T47D (cell line): ENCODE measurements at regions not wholly inside any gene's neighbourhood (a gene's known extent, or its start where the extent isn't known, plus 50 kb on each side); places are given as distances from the start of the nearest gene placed in this dataset.

Source experiments
- DNase-seq, 2 experiments: peaks; one replicate each; pipeline versions ENCODE4 v3.0.0 to v3.0.0-alpha.2; 2011 to 2012; ENCODE audit warnings: low read depth in 1 of 2, low spot score in 1 of 2
- JUND ChIP-seq: IDR thresholded peaks from 2 replicates; pipeline ENCODE4 v1.6.1; 2012; ENCODE audit warnings: low read depth
- in situ Hi-C: cut with HindIII; loops from 2 replicates; pipeline ENCODE4 v1.10.0; 2016; ENCODE audit warnings: low sequenced_read_pairs, low pct_unique_long_range_greater_than_20kb

DNA sequence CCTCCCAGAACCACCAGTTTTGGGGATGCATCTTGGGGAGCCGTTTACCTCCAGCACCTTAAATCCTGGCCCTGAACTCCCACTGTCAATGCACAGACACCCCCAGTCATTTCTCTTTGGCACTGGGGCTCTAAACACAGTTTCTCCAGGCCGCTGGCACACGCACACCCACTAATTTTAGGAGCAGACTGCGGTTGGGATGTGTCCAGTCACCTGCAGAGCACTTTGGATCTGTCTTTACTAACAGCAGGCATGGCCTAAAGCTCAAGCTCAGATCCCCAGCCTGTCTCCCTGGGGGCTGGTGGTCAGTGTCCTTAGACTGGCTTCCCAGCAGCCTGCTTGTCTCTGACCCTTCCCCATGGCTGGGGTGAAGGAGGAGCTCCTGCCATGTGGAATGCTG lies 49.9 kb downstream of the SYNE3 start:
- TF ChIP-seq JUND = no peak
- in situ Hi-C loops = no loop called here
- no peak for DNase-seq

DNA sequence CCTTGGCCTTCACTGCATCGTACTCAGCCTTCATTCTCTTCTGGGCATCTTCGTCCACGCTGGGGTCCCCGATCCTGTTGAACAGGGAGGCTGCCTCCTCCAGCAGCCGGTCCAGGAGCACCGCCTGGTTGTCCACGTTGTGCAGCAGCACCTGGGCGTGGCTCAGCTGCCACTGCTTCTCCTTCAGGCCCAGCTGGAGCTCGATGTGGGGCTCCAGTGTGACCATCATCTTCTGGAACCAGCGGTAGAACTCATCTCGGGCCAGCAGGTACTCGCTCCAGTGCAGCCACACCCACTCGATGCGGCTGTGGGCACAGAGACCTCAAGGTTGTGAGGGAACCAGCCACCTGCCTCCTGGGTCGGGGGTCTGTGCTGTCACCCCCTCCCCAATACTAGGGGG lies 50.5 kb downstream of the SYNE3 start:
- DNase-seq = no peak
- no peak for TF ChIP-seq JUND
- in situ Hi-C loops = no loop called here

DNA sequence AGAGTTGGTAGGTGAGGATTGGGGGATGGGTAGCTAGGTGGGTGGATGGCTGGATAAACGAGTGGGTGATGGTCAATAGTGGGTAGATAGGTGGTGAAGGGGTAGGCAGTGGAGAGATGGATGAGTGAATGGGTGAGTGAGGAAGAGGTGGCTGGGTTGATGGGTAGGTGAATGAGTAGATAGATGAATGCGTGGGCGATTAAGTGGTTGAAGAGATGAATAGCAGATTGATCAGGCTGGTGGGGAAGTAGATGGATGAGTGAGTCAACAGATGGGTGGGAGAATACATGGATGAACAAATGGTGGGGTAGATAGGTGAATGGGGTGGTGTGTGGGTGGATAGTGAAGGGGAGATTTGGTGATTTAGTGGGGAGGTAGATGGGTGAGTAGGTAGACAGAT lies 51.1 kb downstream of the SYNE3 start:
- in situ Hi-C loops = no loop called here

DNA sequence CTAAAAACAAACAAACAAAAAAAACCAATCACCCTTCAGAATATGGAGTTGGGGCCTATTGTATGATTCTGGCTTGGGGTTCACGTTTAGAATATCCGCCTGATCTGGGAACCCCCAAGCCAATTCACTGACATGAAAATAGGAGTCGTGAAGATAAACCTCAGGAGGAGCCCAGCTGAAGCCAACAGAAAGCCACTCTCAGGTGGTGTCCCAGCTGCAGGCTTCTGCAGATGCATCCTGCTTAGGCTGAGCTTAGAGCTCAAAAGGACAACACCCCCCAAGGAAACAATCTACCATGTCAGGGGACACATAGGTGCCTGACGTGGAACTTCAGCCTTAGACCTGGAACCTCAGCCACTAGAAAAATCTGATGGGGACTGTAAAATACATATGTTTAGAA lies 51.9 kb downstream of the SYNE3 start:
- no peak for DNase-seq
- TF ChIP-seq JUND = no peak
- in situ Hi-C loops = no loop called here

More for the DNA sequence above, 51.1 kb downstream of the SYNE3 start:
- DNase-seq = no peak
- no peak for TF ChIP-seq JUND

DNA sequence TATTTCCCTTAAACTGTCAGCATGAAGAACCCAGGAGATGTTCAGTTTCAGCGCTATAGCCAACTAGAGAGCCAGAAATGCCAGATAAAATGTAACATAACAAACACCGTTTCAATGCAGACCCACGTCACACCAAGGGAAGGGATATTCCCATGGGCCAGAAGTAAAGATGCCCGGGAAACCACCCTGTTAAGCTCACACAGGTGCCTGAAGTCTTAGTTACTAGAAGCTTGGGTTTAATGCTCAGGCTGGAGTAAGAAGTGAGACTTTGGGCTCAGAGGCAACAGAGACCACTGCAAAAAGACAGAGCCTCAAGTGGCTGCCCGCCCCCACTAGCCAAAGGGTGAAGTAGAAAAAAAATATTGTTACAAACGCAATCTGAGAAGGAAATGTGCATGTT lies 52.3 kb downstream of the SYNE3 start:
- TF ChIP-seq JUND = no peak
- in situ Hi-C loops = no loop called here

DNA sequence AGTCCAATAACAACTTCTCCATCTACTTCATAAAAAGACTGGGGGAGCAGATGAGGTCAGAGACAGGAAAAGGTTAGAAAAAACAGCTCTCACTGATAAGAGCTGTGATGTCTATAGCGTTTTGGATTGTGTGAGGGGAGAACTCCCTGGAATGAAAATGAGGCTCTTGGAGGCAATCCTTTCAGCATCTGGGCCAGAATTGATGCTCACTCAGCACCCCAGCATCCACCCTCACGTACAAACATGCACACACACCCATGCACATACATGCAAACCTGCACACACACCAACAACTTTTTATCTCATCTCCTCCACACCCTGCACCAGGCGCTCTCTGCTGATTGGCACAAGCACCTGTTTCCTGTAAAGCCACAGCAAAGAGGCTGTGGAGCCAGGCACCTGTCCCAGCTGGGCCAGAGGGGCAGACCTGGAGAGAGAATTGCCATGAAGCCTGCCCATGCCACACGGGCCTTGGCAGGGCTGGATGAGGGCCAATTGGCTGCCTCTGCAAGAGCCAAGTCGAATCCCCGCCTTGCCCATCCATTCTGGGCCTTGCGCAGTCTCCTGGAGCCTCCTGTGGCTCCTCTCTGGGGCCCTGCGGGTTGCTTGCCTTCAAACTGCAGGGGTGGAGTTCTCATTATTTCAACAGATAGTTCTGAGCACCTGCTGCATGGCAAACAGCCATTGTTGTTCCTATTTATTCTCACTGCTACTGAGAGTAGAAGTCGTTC lies 53.1 kb downstream of the SYNE3 start:
- TF ChIP-seq JUND = no peak
- in situ Hi-C loops = no loop called here
- DNase-seq = no peak

More for the DNA sequence above, 52.3 kb downstream of the SYNE3 start:
- no peak for DNase-seq

DNA sequence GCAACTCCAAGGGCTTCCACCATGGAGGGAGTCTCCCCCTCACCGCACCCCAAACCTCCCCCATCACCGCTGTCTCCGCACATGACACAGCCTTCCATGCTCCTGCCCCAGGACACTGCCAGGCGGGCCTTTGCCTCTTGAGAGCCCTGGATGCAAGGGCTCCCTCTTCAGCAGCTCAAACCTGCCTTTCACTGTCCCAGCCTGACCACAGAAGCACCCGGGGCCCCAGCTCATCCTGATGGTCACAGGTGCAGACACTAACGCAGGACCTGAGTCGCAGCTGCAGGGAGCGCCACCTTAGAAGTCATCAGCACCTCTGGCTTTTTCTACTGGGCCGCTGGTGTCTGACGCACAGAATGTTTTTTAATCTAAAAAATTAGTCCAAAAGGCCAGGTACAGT lies 54.0 kb downstream of the SYNE3 start:
- in situ Hi-C loops = no loop called here
- no peak for DNase-seq
- TF ChIP-seq JUND = no peak

DNA sequence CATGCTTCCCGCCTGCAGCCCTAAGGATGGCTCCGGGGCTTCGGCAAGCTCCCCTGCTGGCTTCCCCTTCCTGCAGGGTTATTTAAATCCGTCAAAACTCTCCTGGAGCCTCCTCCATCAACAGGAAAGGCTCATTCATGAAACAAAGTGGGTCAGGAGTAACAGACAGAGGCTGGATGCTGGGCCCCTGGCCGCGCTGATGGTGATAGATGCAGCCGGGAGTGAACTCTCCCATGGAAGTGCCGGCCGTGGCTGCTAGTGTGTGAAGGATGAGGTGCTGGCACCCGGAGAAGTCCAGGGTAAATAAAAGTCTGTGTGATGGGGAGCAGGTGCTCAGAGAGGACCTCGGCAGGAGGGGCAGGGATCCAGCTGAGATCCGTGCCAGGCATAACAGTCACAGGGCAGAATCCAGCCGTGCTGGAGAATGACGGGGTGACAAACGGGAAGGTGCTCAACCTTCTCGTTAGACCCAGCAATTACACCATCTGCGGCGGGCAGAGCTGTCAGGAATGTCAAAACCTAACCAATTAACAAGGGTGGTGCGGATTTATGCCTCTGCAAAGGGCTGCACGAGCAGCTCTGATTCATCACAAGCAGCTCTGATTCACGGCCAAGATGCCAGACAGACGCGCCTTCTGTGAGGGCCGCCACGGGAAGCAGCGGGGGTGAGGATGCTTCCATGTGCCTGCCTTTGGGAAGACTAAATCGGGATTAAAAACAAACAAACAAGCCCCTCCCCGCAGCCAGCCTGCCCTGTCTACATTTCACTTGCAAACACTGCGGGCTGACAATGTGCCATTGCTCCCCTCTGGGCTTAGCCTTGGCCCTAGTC lies 55.6 kb downstream of the SYNE3 start:
- no peak for DNase-seq
- TF ChIP-seq JUND = no peak
- in situ Hi-C loops = no loop called here

DNA sequence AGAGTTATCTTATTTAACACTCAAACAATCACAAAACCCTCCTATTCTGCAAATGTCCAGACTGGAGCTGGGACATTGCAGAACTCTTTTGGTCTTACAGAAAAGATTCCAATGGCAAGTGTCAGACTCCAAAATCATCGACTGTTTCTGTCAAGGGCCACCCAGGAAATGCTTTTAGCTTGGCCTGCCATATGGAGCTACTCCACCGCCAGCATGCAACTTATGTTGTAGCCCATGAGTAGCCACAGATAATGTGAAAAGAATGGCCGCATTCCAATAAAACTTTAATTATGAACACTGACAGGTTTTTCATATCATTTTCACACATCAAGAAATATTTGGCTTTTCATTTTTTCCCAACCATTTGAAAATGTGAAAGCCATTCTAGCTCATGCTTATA lies 57.5 kb downstream of the SYNE3 start:
- in situ Hi-C loops = no loop called here
- TF ChIP-seq JUND = no peak
- DNase-seq = no peak

DNA sequence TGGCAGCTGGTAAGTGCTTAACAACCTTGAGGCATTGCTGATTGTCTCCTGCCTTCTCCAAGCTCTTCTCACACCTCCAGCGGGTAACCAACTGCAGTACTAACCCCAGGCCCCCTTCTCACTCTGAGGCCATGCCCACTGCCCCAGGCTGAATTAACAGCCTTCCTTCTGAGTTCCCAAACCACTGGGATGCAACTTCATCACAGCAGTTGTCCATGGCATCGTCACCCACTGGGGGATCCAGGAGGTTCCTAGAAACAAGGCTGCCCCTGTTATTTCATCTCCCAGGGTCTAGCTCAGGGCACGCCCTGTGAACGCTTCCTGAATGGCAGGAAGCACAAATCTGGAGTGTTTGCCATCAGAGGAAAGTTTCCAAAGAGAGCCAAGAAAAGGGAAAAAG lies 58.0 kb downstream of the SYNE3 start:
- in situ Hi-C loops = no loop called here
- DNase-seq = no peak
- no peak for TF ChIP-seq JUND

DNA sequence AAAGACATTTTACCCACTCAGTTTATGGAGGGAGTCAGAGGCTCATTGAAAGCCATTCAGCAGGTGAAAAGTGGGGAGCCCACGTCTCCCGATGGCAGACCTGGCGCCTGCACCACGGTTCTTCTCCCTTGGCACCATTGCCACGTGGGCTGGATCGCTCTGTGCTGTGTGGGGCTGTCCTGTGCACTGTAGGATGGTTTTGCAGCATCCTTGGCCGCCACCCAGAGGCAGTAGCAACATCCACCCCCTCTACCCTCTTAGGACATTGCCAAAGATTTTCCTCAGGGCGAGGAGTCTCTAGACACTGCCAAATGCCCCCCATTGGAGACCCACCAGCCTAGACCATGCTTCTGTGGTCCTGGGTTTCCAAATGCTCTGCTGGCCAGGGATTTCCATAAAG lies 60.2 kb downstream of the SYNE3 start:
- in situ Hi-C loops = no loop called here
- DNase-seq = no peak
- TF ChIP-seq JUND = no peak

DNA sequence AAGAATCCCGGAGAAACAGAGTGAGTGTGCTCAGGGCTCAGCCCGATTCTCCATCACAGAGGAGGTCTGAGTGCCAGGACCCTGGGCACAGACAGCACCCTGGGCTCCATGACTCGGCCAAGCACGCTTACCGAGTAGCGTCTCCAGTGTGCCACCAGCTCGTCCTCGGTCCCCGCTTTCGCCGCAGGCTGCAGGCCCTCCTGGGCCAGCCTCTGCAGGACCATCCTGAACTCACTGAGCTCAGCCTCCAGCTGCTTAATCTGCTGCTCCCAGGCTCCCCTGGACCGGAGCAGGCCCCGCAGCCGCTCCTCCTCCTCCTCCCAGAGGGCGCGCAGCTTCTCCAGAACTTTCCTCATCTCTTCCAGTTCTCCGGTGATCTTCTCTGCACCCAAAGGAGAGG lies 61.2 kb downstream of the SYNE3 start:
- in situ Hi-C loops = no loop called here

DNA sequence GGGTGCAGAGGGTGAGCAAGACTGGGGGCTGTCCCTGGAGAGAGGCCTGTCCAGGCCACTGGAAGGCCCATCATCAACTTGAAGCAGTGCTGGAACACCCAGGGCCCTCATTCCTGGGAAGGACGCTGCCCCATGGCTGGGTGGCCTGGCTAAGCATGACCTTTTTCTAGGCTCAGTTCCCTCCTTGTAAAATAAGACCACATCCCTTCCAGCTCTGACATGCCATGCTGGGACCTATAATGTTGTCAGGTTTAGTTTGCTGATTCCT lies 62.8 kb downstream of the SYNE3 start:
- TF ChIP-seq JUND = no peak
- in situ Hi-C loops = no loop called here
- no peak for DNase-seq

More for the DNA sequence above, 61.2 kb downstream of the SYNE3 start:
- DNase-seq = no peak
- TF ChIP-seq JUND = no peak
